ENCODE measurements at regions not wholly inside any gene's neighbourhood (a gene's known extent, or its start where the extent isn't known, plus 50 kb on each side); places are given as distances from the start of the nearest gene placed in this dataset.

- no peak for DNase-seq (ENCODE audit: low read depth)
- no peak overlapping the region for H3K4me3 ChIP-seq (ENCODE audit: low read depth, low read length)
- no peak for TF ChIP-seq CTCF (conservative IDR thresholded peaks at IDR 0.05; ENCODE audit: low read depth, low read length)
Measured at GRCh38 chr13:107234319-107235073, 666.6 kb upstream of the ARGLU1 start.

GRCh38 chr13:107233541-107233940 is 665.6 kb upstream of the ARGLU1 start:
- TF ChIP-seq CTCF (conservative IDR thresholded peaks at IDR 0.05; ENCODE audit: low read depth, low read length): no peak
- no peak for DNase-seq (ENCODE audit: low read depth)
- no peak overlapping the region for H3K4me3 ChIP-seq (ENCODE audit: low read depth, low read length)

- TF ChIP-seq CTCF (conservative IDR thresholded peaks at IDR 0.05; ENCODE audit: low read depth, low read length): no peak
Measured at GRCh38 chr13:107231944-107232343, 664.0 kb upstream of the ARGLU1 start.

GRCh38 chr13:107223867-107224266 is 655.9 kb upstream of the ARGLU1 start:
- DNase-seq (ENCODE audit: low read depth): no peak
- no peak for TF ChIP-seq CTCF (conservative IDR thresholded peaks at IDR 0.05; ENCODE audit: low read depth, low read length)
- H3K4me3 ChIP-seq (ENCODE audit: low read depth, low read length): no peak overlapping the region

More at GRCh38 chr13:107231944-107232343, 664.0 kb upstream of the ARGLU1 start:
- DNase-seq (ENCODE audit: low read depth): no peak
- H3K4me3 ChIP-seq (ENCODE audit: low read depth, low read length): no peak overlapping the region

- TF ChIP-seq CTCF (conservative IDR thresholded peaks at IDR 0.05; ENCODE audit: low read depth, low read length): no peak
- H3K4me3 ChIP-seq (ENCODE audit: low read depth, low read length): no peak overlapping the region
- DNase-seq (ENCODE audit: low read depth): no peak
Measured at GRCh38 chr13:107222597-107222996, 654.7 kb upstream of the ARGLU1 start.

- no peak overlapping the region for H3K4me3 ChIP-seq (ENCODE audit: low read depth, low read length)
- no peak for DNase-seq (ENCODE audit: low read depth)
- no peak for TF ChIP-seq CTCF (conservative IDR thresholded peaks at IDR 0.05; ENCODE audit: low read depth, low read length)
Measured at GRCh38 chr13:107220245-107220644, 652.3 kb upstream of the ARGLU1 start.

GRCh38 chr13:107217251-107217650 is 649.3 kb upstream of the ARGLU1 start:
- TF ChIP-seq CTCF (conservative IDR thresholded peaks at IDR 0.05; ENCODE audit: low read depth, low read length): no peak
- DNase-seq (ENCODE audit: low read depth): no peak
- H3K4me3 ChIP-seq (ENCODE audit: low read depth, low read length): no peak overlapping the region
